Esophagus squamous epithelium (tissue), 5 donors: ENCODE measurements at regions not wholly inside any gene's neighbourhood (a gene's known extent, or its start where the extent isn't known, plus 50 kb on each side); places are given as distances from the start of the nearest gene placed in this dataset.
A peak's percentile ranks its signal among the peaks of the same experiment; 100 is the strongest.

Experiments
- DNase-seq: peaks from one replicate; lab custom pipeline; 2025; lab: John Stamatoyannopoulos, UW
- H3K27ac ChIP-seq, 4 donors: fragments of 200-600 bp; sonication (generic); one replicate each; pipeline ENCODE4 v1.5.1; 2016 to 2019; ENCODE audit warnings: mild to moderate bottlenecking in 1 of 4
- H3K27me3 ChIP-seq, 4 donors: fragments of 200-600 bp; sonication (generic); 1 replicate in 3 of 4; 2 replicates in 1 of 4; pipeline versions ENCODE4 v1.5.1 to v1.6.0; 2017 to 2021; ENCODE audit warnings: antibody characterized with exemption in 1 of 4
- H3K36me3 ChIP-seq, 3 donors: fragments of 200-600 bp; sonication (generic); one replicate each; pipeline ENCODE4 v1.5.1; 2016 to 2019
- H3K4me1 ChIP-seq, 3 donors: fragments of 200-600 bp; sonication (generic); one replicate each; pipeline ENCODE4 v1.5.1; 2017 to 2019
- H3K4me3 ChIP-seq, 4 donors: fragments of 200-600 bp; sonication (generic); 1 replicate in 3 of 4; 2 replicates in 1 of 4; pipeline ENCODE4 v1.5.1; 2016 to 2019; ENCODE audit warnings: mild to moderate bottlenecking in 2 of 4, moderate library complexity in 1 of 4
- H3K9me3 ChIP-seq, 3 donors: fragments of 200-600 bp; sonication (generic); one replicate each; pipeline ENCODE4 v1.5.1; 2016 to 2019
- CTCF ChIP-seq, 6 experiments: fragments of 450-650 bp in 4 of 6; fragments of 200-600 bp in 2 of 6; sonication (generic) in 2 of 6; IDR thresholded peaks; one replicate each; pipeline ENCODE4 v1.5.1; 2016 to 2019; ENCODE audit warnings: antibody characterized with exemption in 6 of 6, mild to moderate bottlenecking in 4 of 6, moderate library complexity in 4 of 6
- POLR2A ChIP-seq, 4 donors: fragments of 450-650 bp; IDR thresholded peaks; one replicate each; pipeline ENCODE4 v1.6.1; 2017; ENCODE audit warnings: antibody characterized with exemption in 4 of 4, mild to moderate bottlenecking in 4 of 4, moderate library complexity in 3 of 4
- WGBS, 2 donors: methylation state at CpG; one replicate each; pipeline ENCODE4 v1.1.5; 2018; 5-methylcytosine and 5-hydroxymethylcytosine counted together
- intact Hi-C: fragments of 100-400 bp; cut with DNase I; formaldehyde crosslinking; loops from one replicate; pipeline ENCODE4 v1.15.0; 2022
- donor health status: DM: yes; HTN: yes; CAD: no.

GRCh38 chrX:77143907-77144306 lies 303.3 kb upstream of the FGF16 start:
- no peaks in the 10 kb centered on the region for H3K36me3 ChIP-seq
- no CpG with 5 or more reads among the region's 7 CpGs for WGBS, 2 donors
- no peaks in the 10 kb centered on the region for H3K9me3 ChIP-seq
- H3K27ac ChIP-seq: no peak overlapping the region
- no peaks in the 10 kb centered on the region for H3K27me3 ChIP-seq
- intact Hi-C loops: no loop called here
- no peak overlapping the region for H3K4me3 ChIP-seq
- TF ChIP-seq CTCF (IDR thresholded peaks at IDR 0.05): no peak
- no peaks in the 10 kb centered on the region for H3K4me1 ChIP-seq
- no peak for DNase-seq

DNA sequence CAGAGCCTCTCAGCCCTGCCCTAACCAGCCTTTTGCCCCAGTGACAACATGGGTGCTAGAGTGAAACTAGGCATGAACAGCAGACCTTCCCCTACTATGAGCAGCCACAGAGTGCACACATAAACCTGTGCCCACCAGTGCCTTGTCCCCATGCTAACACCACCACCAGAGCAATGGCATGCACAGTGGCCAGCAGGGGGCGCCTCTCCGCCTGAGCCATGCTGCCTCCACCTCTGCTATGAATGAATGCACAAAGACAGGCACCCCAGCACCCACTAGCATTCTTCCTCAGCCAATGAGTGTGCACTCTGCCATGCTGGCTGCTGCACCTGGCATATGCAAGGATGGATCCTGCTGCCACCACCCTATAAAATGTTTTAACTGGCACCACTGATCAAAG lies 286.9 kb upstream of the FGF16 start:
- Histone ChIP-seq H3K4me3 (no peak overlapping the region), H3K36me3 (no peaks in the 10 kb centered on the region), H3K4me1 (no peaks in the 10 kb centered on the region), H3K27ac (no peak overlapping the region), H3K27me3 (no peaks in the 10 kb centered on the region), H3K9me3 (no peaks in the 10 kb centered on the region)
- 20% methylated on average over 1 of the region's 2 CpGs; no CpG with 5 or more reads in 1 of the 2 donors for WGBS, 2 donors
- no peak for TF ChIP-seq POLR2A (IDR thresholded peaks at IDR 0.05)
- TF ChIP-seq CTCF (IDR thresholded peaks at IDR 0.05): peak in 1 of 6 experiments; percentile 11
- intact Hi-C loops: no loop called here
- DNase-seq: no peak

DNA sequence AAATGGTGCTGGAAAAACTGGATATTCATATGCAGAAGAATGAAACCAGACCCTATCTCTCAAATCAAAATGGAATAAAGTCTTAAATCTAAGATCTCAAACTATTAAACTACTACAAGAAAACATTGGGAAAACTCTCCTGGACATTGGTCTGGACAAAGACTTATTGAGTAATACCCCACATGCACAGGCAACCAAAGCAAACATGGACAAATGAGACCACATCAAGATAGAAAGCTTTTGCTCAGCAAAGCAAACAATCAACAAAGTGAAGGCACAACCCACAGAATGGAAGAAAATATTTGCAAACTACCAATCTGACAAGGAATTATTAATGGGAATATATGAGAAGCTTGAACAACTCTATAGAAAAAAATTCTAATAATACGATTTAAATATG lies 284.4 kb upstream of the FGF16 start:
- no peak overlapping the region for H3K27ac ChIP-seq
- H3K36me3 ChIP-seq: no peaks in the 10 kb centered on the region
- H3K9me3 ChIP-seq: no peaks in the 10 kb centered on the region
- intact Hi-C loops: no loop called here
- no peak for TF ChIP-seq CTCF (IDR thresholded peaks at IDR 0.05)
- TF ChIP-seq POLR2A (IDR thresholded peaks at IDR 0.05): no peak
- no peaks in the 10 kb centered on the region for H3K4me1 ChIP-seq
- H3K4me3 ChIP-seq: no peak overlapping the region
- WGBS, 2 donors: 71 to 86% methylated on average over 1 of the region's 1 CpG
- no peak for DNase-seq
- H3K27me3 ChIP-seq: no peaks in the 10 kb centered on the region

GRCh38 chrX:77167993-77168392 lies 279.2 kb upstream of the FGF16 start:
- TF ChIP-seq POLR2A (IDR thresholded peaks at IDR 0.05) (no peak), CTCF (IDR thresholded peaks at IDR 0.05) (no peak)
- intact Hi-C loops: no loop called here
- Histone ChIP-seq H3K27ac (no peak overlapping the region), H3K9me3 (no peaks in the 10 kb centered on the region), H3K4me1 (no peaks in the 10 kb centered on the region), H3K4me3 (no peak overlapping the region), H3K36me3 (no peaks in the 10 kb centered on the region), H3K27me3 (no peaks in the 10 kb centered on the region)
- no peak for DNase-seq
- WGBS, 2 donors: 44% methylated on average over 1 of the region's 1 CpG; no CpG with 5 or more reads in 1 of the 2 donors

DNA sequence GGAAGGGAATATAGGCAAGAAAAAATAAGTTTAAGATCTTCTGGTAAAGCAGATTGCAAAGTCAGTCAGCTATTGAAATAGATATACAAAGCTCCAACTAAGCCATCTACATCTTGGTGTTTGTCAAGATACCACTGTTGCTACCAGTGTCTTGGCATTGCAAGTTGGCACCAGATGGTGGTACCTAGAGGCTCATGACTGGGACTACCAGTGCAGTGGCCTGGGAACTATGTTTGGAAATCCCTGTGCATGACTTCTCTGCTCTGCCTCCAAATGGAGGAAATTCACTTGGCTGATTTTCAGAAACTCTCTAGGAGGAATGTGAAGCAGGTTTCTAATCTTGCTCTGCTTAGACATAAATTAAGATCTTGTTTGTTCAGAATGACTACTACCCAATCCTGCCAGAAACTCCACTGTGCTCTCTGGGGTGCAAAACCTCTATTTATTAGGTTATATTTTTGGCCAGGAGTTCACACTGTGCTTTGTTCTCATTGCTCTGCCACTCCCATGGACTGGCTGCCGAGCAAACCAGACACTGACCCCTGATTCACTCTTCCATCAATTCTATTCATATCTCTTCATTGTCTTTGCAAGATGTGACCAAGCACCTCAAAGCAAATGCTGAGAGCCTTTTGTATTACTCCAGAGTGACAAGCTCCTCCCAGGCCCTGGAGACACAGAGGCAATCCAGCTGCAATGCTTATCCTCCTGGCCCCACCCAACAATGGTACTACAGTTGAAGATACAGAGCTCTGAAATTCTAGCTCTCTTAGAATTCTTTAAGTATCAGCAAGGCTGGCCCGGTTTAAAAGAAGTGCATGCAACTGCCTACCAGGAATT lies 272.3 kb upstream of the FGF16 start:
- WGBS, 2 donors: 49 to 57% methylated on average over 2 of the region's 2 CpGs
- Histone ChIP-seq H3K36me3 (no peaks in the 10 kb centered on the region), H3K4me1 (no peaks in the 10 kb centered on the region), H3K27me3 (no peaks in the 10 kb centered on the region), H3K4me3 (no peak overlapping the region), H3K9me3 (no peaks in the 10 kb centered on the region), H3K27ac (no peak overlapping the region)
- intact Hi-C loops: no loop called here
- no peak for DNase-seq
- TF ChIP-seq CTCF (IDR thresholded peaks at IDR 0.05) (no peak), POLR2A (IDR thresholded peaks at IDR 0.05) (no peak)
